ENCODE measurements at regions not wholly inside any gene's neighbourhood (a gene's known extent, or its start where the extent isn't known, plus 50 kb on each side); places are given as distances from the start of the nearest gene placed in this dataset.

GRCh38 chr4:123747016-123747415, 350.4 kb downstream of the SPRY1 start:
- no peak for TF ChIP-seq CTCF (IDR thresholded peaks at IDR 0.05)
- no peak for TF ChIP-seq EZH2 (IDR thresholded peaks at IDR 0.05; ENCODE audit: borderline replicate concordance, insufficient read depth, low read depth, low read length, poor library complexity, severe bottlenecking)

All from B cell (primary cell).